T-cell (primary cell): ENCODE measurements at regions not wholly inside any gene's neighbourhood (a gene's known extent, or its start where the extent isn't known, plus 50 kb on each side); places are given as distances from the start of the nearest gene placed in this dataset.
"Not testable (repeated sequence)": the region's sequence is repeated elsewhere in the genome, so short reads cannot be mapped to it uniquely, and the experiment has no call there.

Experiments used
- ATAC-seq, 4 experiments: fragments of 200-7000 bp in 3 of 4; fragments of 150-1000 bp in 1 of 4; cut with Tn5 transposase; replicated peaks in 1 of 4; 1 replicate in 3 of 4; 2 replicates in 1 of 4; pipeline ENCODE4 v1.10.0; 2021; ENCODE audit warnings: moderate library complexity in 3 of 4, mild to moderate bottlenecking in 2 of 4, moderate number of reproducible peaks in 1 of 4
- CTCF ChIA-PET, 2 donors: fragments of 300-600 bp; sonication (Branson Sonifier 250); formaldehyde crosslinking; loops; one replicate each; lab custom pipeline; 2022; ENCODE audit warnings: antibody characterized with exemption in 2 of 2; lab: Charles Lee
- POLR2A ChIA-PET, 2 donors: fragments of 300-600 bp; sonication (Branson Sonifier 250); formaldehyde crosslinking; loops; one replicate each; lab custom pipeline; 2022; ENCODE audit warnings: antibody characterized with exemption in 2 of 2; lab: Charles Lee
- DNase-seq, 35 experiments: peaks; one replicate each; pipeline versions ENCODE4 v3.0.0 to v3.0.0-alpha.2; 2013 to 2023
- H3K27ac ChIP-seq: one replicate; pipeline ENCODE4 v1.5.1; 2013; ENCODE audit warnings: low read length
- H3K27me3 ChIP-seq, 2 experiments: replicated peaks in 1 of 2; 1 replicate in 1 of 2; 2 replicates in 1 of 2; pipeline versions ENCODE4 v1.6.1 to v1.7.0; 2013; ENCODE audit warnings: low read length in 1 of 2, mixed read lengths in 1 of 2; ENCODE audit not compliant: control insufficient read depth in 2 of 2, insufficient read depth in 2 of 2; ENCODE audit errors: extremely low read depth in 1 of 2
- H3K36me3 ChIP-seq, 2 donors: 1 replicate in 1 of 2; 2 replicates in 1 of 2; pipeline versions ENCODE4 v1.6.1 to v1.7.0; 2013; ENCODE audit warnings: low read length in 1 of 2; ENCODE audit not compliant: control insufficient read depth in 2 of 2, insufficient read depth in 1 of 2; ENCODE audit errors: extremely low read depth in 1 of 2
- H3K4me1 ChIP-seq, 2 experiments: 1 replicate in 1 of 2; 2 replicates in 1 of 2; pipeline versions ENCODE4 v1.6.1 to v1.7.0; 2013; ENCODE audit warnings: low read length in 2 of 2, mixed read lengths in 1 of 2; ENCODE audit not compliant: insufficient read depth in 2 of 2, control insufficient read depth in 1 of 2; ENCODE audit errors: extremely low read depth in 1 of 2
- H3K4me3 ChIP-seq, 2 donors: 1 replicate in 1 of 2; 2 replicates in 1 of 2; pipeline versions ENCODE4 v1.5.1 to v1.7.0; 2013; ENCODE audit warnings: mild to moderate bottlenecking in 2 of 2, low read length in 1 of 2, moderate library complexity in 1 of 2; ENCODE audit not compliant: control insufficient read depth in 1 of 2; ENCODE audit errors: extremely low read depth in 1 of 2
- H3K9me3 ChIP-seq: 2 replicates; pipeline ENCODE4 v1.7.0; 2013
- H3K27ac Mint-ChIP-seq, 2 donors: one replicate each; pipeline ENCODE4 v1.8.0; 2020 to 2021; ENCODE audit warnings: mild to moderate bottlenecking in 2 of 2, mixed read lengths in 2 of 2
- H3K27me3 Mint-ChIP-seq, 2 donors: one replicate each; pipeline ENCODE4 v1.8.0; 2021 to 2022; ENCODE audit warnings: mixed read lengths in 2 of 2
- H3K36me3 Mint-ChIP-seq: one replicate; pipeline ENCODE4 v1.8.0; 2021; ENCODE audit warnings: mixed read lengths
- H3K4me1 Mint-ChIP-seq, 3 donors: one replicate each; pipeline ENCODE4 v1.8.0; 2020 to 2022; ENCODE audit warnings: mixed read lengths in 3 of 3, mild to moderate bottlenecking in 1 of 3
- H3K4me3 Mint-ChIP-seq, 3 donors: one replicate each; pipeline ENCODE4 v1.8.0; 2020 to 2022; ENCODE audit warnings: mild to moderate bottlenecking in 3 of 3, mixed read lengths in 3 of 3, moderate library complexity in 3 of 3
- H3K9me3 Mint-ChIP-seq, 3 donors: one replicate each; pipeline ENCODE4 v1.8.0; 2020 to 2022; ENCODE audit warnings: mixed read lengths in 3 of 3
- WGBS: methylation state at CpG from one replicate; pipeline ENCODE4 v1.1.5; 2013; ENCODE audit warnings: missing lambda C conversion rate; ENCODE audit not compliant: insufficient coverage; 5-methylcytosine and 5-hydroxymethylcytosine counted together

GRCh38 chr14:89095036-89095435, 270.6 kb downstream of the TTC8 start:
- peaks cover 0 to 7% of the 10 kb centered on the region in 2 experiments for H3K27me3 ChIP-seq
- H3K27ac ChIP-seq, result no peak overlapping the region
- WGBS, result no CpG with 5 or more reads among the region's 1 CpG
- DNase-seq, result no peak
- H3K4me1 ChIP-seq, result no peaks in the 10 kb centered on the region
- no peak for ATAC-seq
- H3K4me1 Mint-ChIP-seq, result no peaks in the 10 kb centered on the region
- no peak overlapping the region for H3K4me3 ChIP-seq
- H3K36me3 Mint-ChIP-seq, result no peaks in the 10 kb centered on the region
- POLR2A ChIA-PET, result no interaction called here
- CTCF ChIA-PET, result no interaction called here
- H3K36me3 ChIP-seq, result no peaks in the 10 kb centered on the region
- no peak overlapping the region for H3K27ac Mint-ChIP-seq
- peaks cover 3 to 8% of the 10 kb centered on the region in 2 donors for H3K27me3 Mint-ChIP-seq
- no peaks in the 10 kb centered on the region for H3K9me3 Mint-ChIP-seq
- no peak overlapping the region for H3K4me3 Mint-ChIP-seq
- H3K9me3 ChIP-seq, result no peaks in the 10 kb centered on the region

- WGBS, result 69% methylated on average over 8 of the region's 9 CpGs
Observed at GRCh38 chr14:89096946-89097345, 272.5 kb downstream of the TTC8 start.

GRCh38 chr14:89098254-89098653, 273.8 kb downstream of the TTC8 start:
- 50% methylated on average over 1 of the region's 2 CpGs for WGBS
- H3K27ac Mint-ChIP-seq, result no peak overlapping the region
- ChIA-PET CTCF (no interaction called here), POLR2A (no interaction called here)
- no peaks in the 10 kb centered on the region for H3K9me3 ChIP-seq
- H3K36me3 Mint-ChIP-seq, result no peaks in the 10 kb centered on the region
- no peak overlapping the region for H3K27ac ChIP-seq
- ATAC-seq, result no peak
- no peak for DNase-seq
- H3K4me3 Mint-ChIP-seq, result no peak overlapping the region
- H3K4me1 Mint-ChIP-seq, result no peaks in the 10 kb centered on the region
- no peaks in the 10 kb centered on the region for H3K4me1 ChIP-seq
- no peak overlapping the region for H3K4me3 ChIP-seq
- peaks cover 0 to 7% of the 10 kb centered on the region in 2 experiments for H3K27me3 ChIP-seq
- peaks cover 9 to 16% of the 10 kb centered on the region in 2 donors for H3K27me3 Mint-ChIP-seq
- peaks cover 0 to 5% (median 4%) of the 10 kb centered on the region in 3 donors for H3K9me3 Mint-ChIP-seq
- no peaks in the 10 kb centered on the region for H3K36me3 ChIP-seq

More at GRCh38 chr14:89096946-89097345, 272.5 kb downstream of the TTC8 start:
- Mint-ChIP-seq H3K4me1 (no peaks in the 10 kb centered on the region), H3K27ac (no peak overlapping the region), H3K27me3 (peaks cover 7 to 13% of the 10 kb centered on the region in 2 donors), H3K36me3 (no peaks in the 10 kb centered on the region), H3K9me3 (peaks cover 0 to 5% (median 4%) of the 10 kb centered on the region in 3 donors), H3K4me3 (no peak overlapping the region)
- no peak for ATAC-seq
- no peak for DNase-seq
- Histone ChIP-seq H3K27ac (no peak overlapping the region), H3K4me3 (no peak overlapping the region), H3K36me3 (no peaks in the 10 kb centered on the region), H3K4me1 (no peaks in the 10 kb centered on the region), H3K9me3 (no peaks in the 10 kb centered on the region), H3K27me3 (peaks cover 0 to 7% of the 10 kb centered on the region in 2 experiments)
- POLR2A ChIA-PET, result no interaction called here
- CTCF ChIA-PET, result no interaction called here

DNA sequence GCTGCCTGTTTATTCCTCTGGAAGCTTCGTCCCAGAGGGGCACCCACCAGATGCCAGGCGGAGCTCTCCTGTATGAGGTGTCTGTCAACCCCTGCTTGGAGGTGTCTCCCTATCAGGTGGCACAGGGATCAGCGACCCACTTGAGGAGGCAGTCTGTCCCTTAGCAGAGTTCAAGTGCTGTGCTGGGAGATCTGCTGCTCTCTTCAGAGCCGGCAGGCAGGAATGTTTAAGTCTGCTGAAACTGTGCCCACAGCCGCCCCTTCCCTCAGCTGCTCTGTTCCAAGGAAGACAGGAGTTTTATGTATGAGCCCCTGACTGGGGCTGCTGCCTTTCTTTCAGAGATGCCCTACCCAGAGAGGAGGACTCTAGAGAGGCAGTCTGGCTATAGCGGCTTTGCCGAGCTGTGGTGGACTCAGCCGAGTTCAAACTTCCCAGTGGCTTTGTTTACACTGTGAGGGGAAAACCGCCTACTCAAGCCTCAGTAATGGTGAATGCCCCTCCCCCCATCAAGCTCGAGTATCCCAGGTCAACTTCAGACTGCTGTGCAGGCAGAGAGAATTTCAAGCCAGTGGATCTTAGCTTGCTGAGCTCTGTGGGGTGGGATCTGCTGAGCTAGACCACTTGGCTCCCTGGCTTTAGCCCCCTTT, 279.8 kb downstream of the TTC8 start:
- DNase-seq, H3K9me3 ChIP-seq, H3K4me1 ChIP-seq, H3K4me1 Mint-ChIP-seq, ATAC-seq, H3K9me3 Mint-ChIP-seq, CTCF ChIA-PET, H3K27ac Mint-ChIP-seq, H3K36me3 Mint-ChIP-seq, POLR2A ChIA-PET, H3K4me3 ChIP-seq, H3K4me3 Mint-ChIP-seq, H3K27ac ChIP-seq, H3K36me3 ChIP-seq: not testable (repeated sequence)
- 88% methylated on average over 5 of the region's 10 CpGs for WGBS
- H3K27me3 Mint-ChIP-seq, result peaks cover 16 to 20% of the 10 kb centered on the region in 2 donors
- peaks cover 0 to 18% of the 10 kb centered on the region in 2 experiments for H3K27me3 ChIP-seq

DNA sequence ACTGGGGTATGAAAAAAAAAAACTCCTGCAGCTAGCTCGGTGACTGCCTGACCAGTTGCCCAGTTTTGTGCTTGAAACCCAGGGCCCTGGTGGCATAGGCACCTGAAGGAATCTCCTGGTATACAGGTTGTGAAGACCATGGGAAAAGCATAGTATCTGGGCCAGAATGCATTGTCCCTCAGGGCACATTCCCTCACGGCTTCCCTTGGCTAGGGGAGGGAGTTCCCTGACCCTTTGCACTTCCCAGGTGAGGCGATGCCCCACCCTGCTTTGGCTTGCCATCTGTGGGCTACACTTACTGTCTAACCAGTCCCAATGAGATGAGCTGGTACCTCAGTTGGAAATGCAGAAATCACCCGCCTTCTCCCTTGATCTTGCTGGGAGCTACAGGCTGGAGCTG, 280.4 kb downstream of the TTC8 start:
- H3K4me1 ChIP-seq, H3K9me3 ChIP-seq, DNase-seq, H3K27ac Mint-ChIP-seq, CTCF ChIA-PET, POLR2A ChIA-PET, H3K4me1 Mint-ChIP-seq, H3K36me3 ChIP-seq, ATAC-seq, H3K9me3 Mint-ChIP-seq, H3K4me3 ChIP-seq, H3K27ac ChIP-seq, H3K36me3 Mint-ChIP-seq, H3K4me3 Mint-ChIP-seq: not testable (repeated sequence)
- H3K27me3 ChIP-seq, result peaks cover 0 to 18% of the 10 kb centered on the region in 2 experiments
- 86% methylated on average over 4 of the region's 4 CpGs for WGBS
- H3K27me3 Mint-ChIP-seq, result peaks cover 16 to 20% of the 10 kb centered on the region in 2 donors
